GF-D8 (cell line): ENCODE measurements at regions not wholly inside any gene's neighbourhood (a gene's known extent, or its start where the extent isn't known, plus 50 kb on each side); places are given as distances from the start of the nearest gene placed in this dataset.

Source experiments
- DNase-seq: peaks from one replicate; lab custom pipeline; 2025; lab: John Stamatoyannopoulos, UW

GRCh38 chr7:156102267-156102666 is 290.0 kb upstream of the SHH start:
- no peak for DNase-seq

GRCh38 chr7:156101355-156101754 is 289.1 kb upstream of the SHH start:
- no peak for DNase-seq

- no peak for DNase-seq
Observed at GRCh38 chr7:156100086-156100485, 287.8 kb upstream of the SHH start.

DNA sequence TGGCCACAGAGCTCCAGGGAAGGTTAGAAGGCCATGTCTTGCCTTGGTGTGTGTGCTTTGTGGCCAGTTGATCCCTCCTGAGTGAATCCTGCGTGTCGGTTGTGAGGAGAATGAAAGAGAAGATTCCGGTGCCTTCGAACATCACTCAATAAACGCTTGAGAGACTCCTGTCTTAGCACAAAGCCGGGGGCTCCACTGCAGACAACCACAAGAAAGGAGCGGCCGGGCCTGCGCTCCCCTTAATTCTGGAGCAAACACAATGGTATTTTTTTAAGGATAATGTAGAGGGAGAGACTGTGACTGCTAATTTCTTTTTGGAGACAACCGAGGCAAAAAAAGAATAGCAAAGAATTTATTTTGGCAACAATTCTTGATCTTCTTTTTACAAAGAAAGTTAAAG is 286.8 kb upstream of the SHH start:
- no peak for DNase-seq

- no peak for DNase-seq
Observed at GRCh38 chr7:156096771-156097538, 284.7 kb upstream of the SHH start.

- DNase-seq, result no peak
Observed at GRCh38 chr7:156095908-156096539, 283.8 kb upstream of the SHH start.

DNA sequence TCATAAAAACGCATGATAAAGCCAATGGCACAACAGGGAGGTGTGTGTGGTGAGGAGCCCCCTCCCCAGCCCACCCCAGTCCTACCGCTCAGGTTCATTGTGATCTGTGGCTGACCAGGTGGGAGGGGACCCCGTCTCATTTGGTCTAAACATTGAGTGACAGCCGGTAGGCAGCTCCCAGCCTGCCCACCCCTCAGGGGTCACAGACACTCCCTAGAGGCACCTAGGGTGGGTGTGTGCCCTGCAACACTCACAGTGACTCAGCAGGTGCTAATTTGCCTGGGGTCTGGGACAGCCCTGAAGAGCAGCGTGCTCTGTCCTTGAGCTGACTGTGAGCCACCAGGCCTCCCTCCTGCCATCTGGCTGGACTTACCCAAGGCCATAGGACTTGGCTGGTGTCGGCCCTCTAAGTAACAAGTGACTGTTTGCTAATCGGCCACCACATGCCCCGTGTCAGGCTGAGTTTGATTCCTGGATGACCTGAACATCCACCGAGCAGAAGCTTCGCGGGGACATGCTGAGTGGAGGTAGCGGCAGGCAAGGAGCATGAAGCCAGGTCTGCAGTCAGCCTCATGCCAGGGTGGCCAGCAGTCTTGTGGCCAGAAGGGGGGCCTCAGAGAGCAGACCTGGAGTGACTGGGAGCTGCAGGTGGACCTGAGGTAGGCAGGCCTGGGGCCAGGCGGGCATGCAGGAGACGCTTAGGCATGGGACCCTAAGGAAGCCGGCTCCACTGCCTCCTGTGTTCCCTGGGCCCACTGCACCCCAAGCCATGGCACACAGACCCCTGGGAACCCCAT is 282.3 kb upstream of the SHH start:
- DNase-seq, result no peak

- no peak for DNase-seq
Observed at GRCh38 chr7:156092307-156092706, 280.0 kb upstream of the SHH start.

GRCh38 chr7:156091519-156092080 is 279.3 kb upstream of the SHH start:
- no peak for DNase-seq

DNA sequence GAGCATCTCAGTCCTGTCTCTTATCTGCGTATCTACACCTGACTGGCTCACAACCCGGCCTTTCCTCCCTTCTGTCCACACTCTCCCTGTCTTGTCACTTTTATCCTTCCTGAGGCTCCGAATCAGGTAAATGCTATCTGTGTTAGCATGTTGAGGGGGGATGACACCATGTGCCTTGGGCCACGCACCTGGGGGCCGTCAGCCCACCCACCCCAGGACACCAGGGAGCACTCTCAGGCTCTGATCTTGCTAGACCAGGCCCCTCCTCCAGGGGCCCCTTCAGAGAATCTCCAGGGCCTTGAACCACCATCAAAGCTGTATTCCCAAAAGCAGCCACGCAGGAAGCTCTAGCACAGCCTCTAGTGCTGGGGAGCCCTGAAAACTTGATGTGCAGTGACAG is 278.7 kb upstream of the SHH start:
- DNase-seq, result no peak

GRCh38 chr7:156089222-156089621 is 277.0 kb upstream of the SHH start:
- DNase-seq, result no peak

DNA sequence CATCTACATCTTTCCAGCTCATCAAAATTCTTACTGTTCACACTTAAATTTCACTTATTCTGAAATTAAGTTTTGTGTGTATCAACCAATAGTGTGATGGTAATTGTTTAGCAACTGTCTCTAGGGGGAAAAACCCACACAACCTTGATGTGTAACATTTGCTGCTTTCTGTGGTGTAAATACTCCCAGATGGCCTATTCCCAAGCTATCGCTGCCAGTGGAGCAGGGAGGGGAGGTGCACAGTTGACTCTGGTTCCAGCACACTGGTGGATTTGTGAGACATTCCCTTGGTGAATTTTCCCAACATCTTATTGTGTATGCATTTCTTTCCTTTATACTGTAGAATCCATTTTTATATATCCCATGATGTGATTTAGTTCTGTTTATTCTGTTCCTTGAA is 275.9 kb upstream of the SHH start:
- DNase-seq, result no peak

DNA sequence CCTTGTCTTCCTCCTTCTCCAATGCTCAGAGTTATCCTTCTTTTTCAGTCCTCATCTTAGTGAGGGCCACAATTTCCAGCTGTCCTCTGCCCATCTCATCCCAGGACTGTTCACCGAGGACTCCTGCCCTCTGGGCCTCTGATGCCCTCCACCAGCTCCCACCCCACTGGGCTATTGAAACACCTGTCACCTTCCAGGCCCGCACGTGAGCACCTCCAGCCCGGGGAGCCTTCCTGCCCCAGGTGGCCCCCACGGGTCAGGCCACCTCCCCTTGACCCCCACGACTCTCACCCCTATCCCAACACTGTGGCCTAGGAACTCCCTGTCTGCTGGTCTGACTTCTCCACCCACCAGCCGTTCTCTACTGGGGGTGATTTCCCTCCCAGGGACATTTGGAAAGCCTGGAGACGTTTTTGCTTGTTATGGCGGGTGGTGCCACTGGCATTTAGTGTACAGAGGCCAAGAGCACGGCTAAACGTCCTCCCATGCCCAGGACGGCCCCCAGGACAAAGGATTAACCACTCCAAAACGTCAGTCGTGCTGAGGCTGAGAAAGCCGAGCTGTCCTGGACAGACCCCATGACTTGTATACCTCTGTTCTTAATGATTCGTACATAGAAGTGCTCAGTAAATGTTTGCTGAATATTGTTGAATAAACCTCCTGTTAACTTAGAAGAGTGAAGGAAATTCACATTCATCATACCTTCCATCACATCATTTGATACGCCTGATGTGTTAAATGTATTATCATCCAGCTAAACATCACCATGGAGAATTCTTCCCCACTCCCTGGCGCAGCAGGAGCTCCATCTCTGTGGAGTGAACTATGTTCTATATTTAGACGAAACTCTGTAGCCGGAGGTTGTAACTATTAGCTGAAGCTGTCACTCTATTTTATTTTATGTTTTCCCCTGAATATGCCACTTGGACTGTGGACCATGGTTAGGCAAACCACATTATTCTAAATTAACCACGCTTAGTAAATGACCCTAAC is 270.1 kb upstream of the SHH start:
- DNase-seq, result no peak

DNA sequence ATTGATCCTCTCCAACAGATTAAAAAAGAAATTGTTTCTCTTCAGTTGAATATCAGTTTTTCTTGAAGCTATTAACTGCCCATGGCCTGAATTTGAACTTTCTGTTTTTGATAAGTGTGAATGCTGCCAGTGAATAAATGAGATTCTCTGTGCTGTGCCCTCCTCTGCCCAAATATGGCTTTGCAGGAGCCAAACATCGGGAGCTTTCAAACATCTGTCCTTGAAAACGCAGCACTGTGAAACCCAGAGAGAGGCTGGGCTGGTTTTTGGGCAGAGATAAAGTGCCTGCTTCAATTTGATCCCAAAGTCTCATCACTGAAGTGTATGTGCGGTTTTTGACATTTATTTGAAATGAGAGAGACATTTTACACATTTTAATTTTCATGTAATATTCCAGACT is 268.3 kb upstream of the SHH start:
- no peak for DNase-seq

- DNase-seq, result no peak
Observed at GRCh38 chr7:156080046-156080445, 267.8 kb upstream of the SHH start.

- no peak for DNase-seq
Observed at GRCh38 chr7:156079156-156079555, 266.9 kb upstream of the SHH start.

GRCh38 chr7:156074982-156075615 is 262.8 kb upstream of the SHH start:
- no peak for DNase-seq

DNA sequence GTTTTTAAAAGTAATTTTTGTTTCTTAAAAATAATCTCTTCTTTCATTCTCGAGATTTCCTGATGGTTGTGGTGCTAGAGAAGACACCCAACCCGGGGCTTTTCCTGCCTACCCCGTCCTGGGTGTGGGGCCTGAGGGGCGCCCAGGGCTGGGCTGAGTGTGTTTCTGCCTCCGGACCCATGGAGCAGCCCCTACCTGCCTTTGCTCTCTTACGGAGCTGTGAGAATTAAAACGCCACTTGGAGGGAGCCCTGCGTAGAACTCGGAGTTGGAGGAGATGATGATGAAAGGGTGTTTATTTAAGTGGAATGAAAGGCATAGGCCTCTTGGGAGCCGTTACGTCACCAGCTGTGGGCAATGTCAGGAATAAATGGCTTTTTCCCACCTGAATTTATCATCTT is 261.8 kb upstream of the SHH start:
- no peak for DNase-seq

GRCh38 chr7:156073366-156074052 is 261.2 kb upstream of the SHH start:
- no peak for DNase-seq

GRCh38 chr7:156071612-156072011 is 259.3 kb upstream of the SHH start:
- DNase-seq, result no peak
